ENCODE measurements at regions not wholly inside any gene's neighbourhood (a gene's known extent, or its start where the extent isn't known, plus 50 kb on each side); places are given as distances from the start of the nearest gene placed in this dataset.

DNA sequence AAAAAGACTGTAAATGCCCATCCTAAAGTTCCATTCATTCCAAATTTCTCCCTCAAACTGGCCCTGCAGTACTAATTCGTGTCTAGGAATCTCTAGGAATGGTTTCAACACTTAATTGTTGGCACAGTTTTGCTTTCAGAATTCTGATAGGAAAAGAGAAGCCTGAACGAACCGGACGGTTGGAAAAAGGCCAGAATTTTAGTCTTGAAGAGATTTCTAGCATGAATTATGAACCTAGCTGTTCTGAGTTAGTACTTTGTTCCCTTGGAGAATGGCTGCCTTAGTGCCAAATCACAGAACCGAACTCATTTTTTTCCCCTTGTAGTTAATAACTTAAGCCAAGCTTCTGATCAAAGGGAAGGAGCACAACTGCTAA, 262.6 kb downstream of the ADAMTS20 start:
- Mint-ChIP-seq H3K36me3 (ENCODE audit: insufficient read depth in 1 of 3, low read depth in 3 of 3) (no peaks in the 10 kb centered on the region; a peak in 1 of 7 replicates), H3K4me1 (peaks cover 3 to 6% of the 10 kb centered on the region in 2 experiments; a peak in 1 of 4 replicates), H3K9me3 (no peaks in the 10 kb centered on the region), H3K27me3 (ENCODE audit: low read depth) (no peaks in the 10 kb centered on the region), H3K27ac (no peak overlapping the region), H3K4me3 (no peak overlapping the region)
- WGBS (ENCODE audit: extremely low coverage, insufficient read length, low lambda C conversion rate), result no CpG with 5 or more reads among the region's 5 CpGs
- no peak overlapping the region for H3K4ac ChIP-seq (ENCODE audit: low read depth, low read length)
- H2BK15ac ChIP-seq (ENCODE audit: low read depth, low read length), result no peak overlapping the region
- H3K27ac ChIP-seq (ENCODE audit: insufficient read length, low read depth, low read length), result no peak overlapping the region
- H3K79me1 ChIP-seq (ENCODE audit: insufficient read depth, low read depth, low read length, poor library complexity, severe bottlenecking), result no peaks in the 10 kb centered on the region
- TF ChIP-seq, protein P1, sequence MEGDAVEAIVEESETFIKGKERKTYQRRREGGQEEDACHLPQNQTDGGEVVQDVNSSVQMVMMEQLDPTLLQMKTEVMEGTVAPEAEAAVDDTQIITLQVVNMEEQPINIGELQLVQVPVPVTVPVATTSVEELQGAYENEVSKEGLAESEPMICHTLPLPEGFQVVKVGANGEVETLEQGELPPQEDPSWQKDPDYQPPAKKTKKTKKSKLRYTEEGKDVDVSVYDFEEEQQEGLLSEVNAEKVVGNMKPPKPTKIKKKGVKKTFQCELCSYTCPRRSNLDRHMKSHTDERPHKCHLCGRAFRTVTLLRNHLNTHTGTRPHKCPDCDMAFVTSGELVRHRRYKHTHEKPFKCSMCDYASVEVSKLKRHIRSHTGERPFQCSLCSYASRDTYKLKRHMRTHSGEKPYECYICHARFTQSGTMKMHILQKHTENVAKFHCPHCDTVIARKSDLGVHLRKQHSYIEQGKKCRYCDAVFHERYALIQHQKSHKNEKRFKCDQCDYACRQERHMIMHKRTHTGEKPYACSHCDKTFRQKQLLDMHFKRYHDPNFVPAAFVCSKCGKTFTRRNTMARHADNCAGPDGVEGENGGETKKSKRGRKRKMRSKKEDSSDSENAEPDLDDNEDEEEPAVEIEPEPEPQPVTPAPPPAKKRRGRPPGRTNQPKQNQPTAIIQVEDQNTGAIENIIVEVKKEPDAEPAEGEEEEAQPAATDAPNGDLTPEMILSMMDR (conservative IDR thresholded peaks at IDR 0.05), result no peak
- no peak overlapping the region for H2AK5ac ChIP-seq (ENCODE audit: insufficient read length, low read length)
- no peak overlapping the region for H2BK120ac ChIP-seq (ENCODE audit: low read depth, low read length, poor library complexity, severe bottlenecking)
- H3K9me3 ChIP-seq (ENCODE audit: control insufficient read depth, low read depth, low read length), result no peaks in the 10 kb centered on the region
- no peak overlapping the region for H3K18ac ChIP-seq (ENCODE audit: insufficient read length, low read depth, low read length)
- no peak for DNase-seq
- H3K27me3 ChIP-seq (ENCODE audit: insufficient read depth, low read length), result no peaks in the 10 kb centered on the region
- no peak overlapping the region for H3K9ac ChIP-seq (ENCODE audit: extremely low read depth, insufficient read length, low read length)
- H4K8ac ChIP-seq (replicated peaks; ENCODE audit: insufficient read length, low read depth, low read length), result no peak overlapping the region
- no peak overlapping the region for H3T11ph ChIP-seq (ENCODE audit: low read length)
- no peak overlapping the region for H3K23ac ChIP-seq (ENCODE audit: insufficient read length, low read depth, low read length)
- H4K91ac ChIP-seq (ENCODE audit: insufficient read length, low read depth, low read length), result no peak overlapping the region
- no peak overlapping the region for H2BK5ac ChIP-seq (ENCODE audit: insufficient read length, low read length)
- H2BK20ac ChIP-seq (ENCODE audit: low read depth, low read length, poor library complexity, severe bottlenecking), result no peak overlapping the region
- H2AFZ ChIP-seq (ENCODE audit: low read length), result no peak overlapping the region
- no peaks in the 10 kb centered on the region for H3K23me2 ChIP-seq (ENCODE audit: insufficient read length, low read depth, low read length, poor library complexity, severe bottlenecking)
- H3K4me1 ChIP-seq (ENCODE audit: insufficient read depth, low read length), result no peaks in the 10 kb centered on the region
- no peak overlapping the region for H3K56ac ChIP-seq (ENCODE audit: insufficient read length, low read depth, low read length)
- no peak overlapping the region for H3K14ac ChIP-seq (ENCODE audit: insufficient read depth, low read length)
- H3K4me2 ChIP-seq (ENCODE audit: insufficient read depth, insufficient read length, low read length), result no peak overlapping the region
- no peaks in the 10 kb centered on the region for H3K79me2 ChIP-seq (ENCODE audit: insufficient read depth, low read length)
- no peak overlapping the region for H4K5ac ChIP-seq (ENCODE audit: insufficient read length, low read depth, low read length)
- no peaks in the 10 kb centered on the region for H4K20me1 ChIP-seq (ENCODE audit: control insufficient read depth, insufficient read depth, insufficient read length)
- H2BK12ac ChIP-seq (ENCODE audit: insufficient read length, low read depth, low read length), result no peak overlapping the region
